ENCODE measurements at regions not wholly inside any gene's neighbourhood (a gene's known extent, or its start where the extent isn't known, plus 50 kb on each side); places are given as distances from the start of the nearest gene placed in this dataset.

GRCh38 chr9:11549311-11549794, 936.6 kb upstream of the PTPRD start:
- no peak for TF ChIP-seq CTCF (IDR thresholded peaks at IDR 0.05; ENCODE audit: extremely low read depth, low read depth, low read length)

GRCh38 chr9:11551106-11551505, 938.3 kb upstream of the PTPRD start:
- Histone ChIP-seq H3K79me2 (ENCODE audit: insufficient read depth, low read length) (no peaks in the 10 kb centered on the region), H3K4me3 (ENCODE audit: insufficient read depth, low read length) (no peak overlapping the region), H2AFZ (ENCODE audit: low read length) (no peak overlapping the region), H3K36me3 (ENCODE audit: insufficient read depth, low read length) (no peaks in the 10 kb centered on the region), H3K4me1 (ENCODE audit: insufficient read depth, low read length) (no peaks in the 10 kb centered on the region), H3K4me2 (ENCODE audit: insufficient read depth, low read length) (no peak overlapping the region), H3K27me3 (ENCODE audit: insufficient read depth, low read length) (no peaks in the 10 kb centered on the region), H3K27ac (ENCODE audit: low read depth, low read length) (no peak overlapping the region), H3K9me3 (ENCODE audit: low read depth, low read length) (no peaks in the 10 kb centered on the region), H4K20me1 (ENCODE audit: insufficient read depth, low read length) (no peaks in the 10 kb centered on the region)
- no peak for DNase-seq (ENCODE audit: insufficient read length, low spot score, missing footprints)
- no peak for TF ChIP-seq CTCF (IDR thresholded peaks at IDR 0.05; ENCODE audit: extremely low read depth, low read depth, low read length)

More at GRCh38 chr9:11549311-11549794, 936.6 kb upstream of the PTPRD start:
- H3K27me3 ChIP-seq (ENCODE audit: insufficient read depth, low read length), result no peaks in the 10 kb centered on the region
- no peaks in the 10 kb centered on the region for H3K4me1 ChIP-seq (ENCODE audit: insufficient read depth, low read length)
- no peaks in the 10 kb centered on the region for H3K9me3 ChIP-seq (ENCODE audit: low read depth, low read length)
- no peak for DNase-seq (ENCODE audit: insufficient read length, low spot score, missing footprints)
- H3K4me3 ChIP-seq (ENCODE audit: insufficient read depth, low read length), result no peak overlapping the region
- no peaks in the 10 kb centered on the region for H3K36me3 ChIP-seq (ENCODE audit: insufficient read depth, low read length)
- no peak overlapping the region for H3K27ac ChIP-seq (ENCODE audit: low read depth, low read length)
- no peaks in the 10 kb centered on the region for H3K79me2 ChIP-seq (ENCODE audit: insufficient read depth, low read length)
- no peak overlapping the region for H2AFZ ChIP-seq (ENCODE audit: low read length)
- H4K20me1 ChIP-seq (ENCODE audit: insufficient read depth, low read length), result no peaks in the 10 kb centered on the region
- no peak overlapping the region for H3K4me2 ChIP-seq (ENCODE audit: insufficient read depth, low read length)

- H3K27ac ChIP-seq (ENCODE audit: low read depth, low read length), result no peak overlapping the region
- H3K36me3 ChIP-seq (ENCODE audit: insufficient read depth, low read length), result no peaks in the 10 kb centered on the region
- no peak for DNase-seq (ENCODE audit: insufficient read length, low spot score, missing footprints)
- no peaks in the 10 kb centered on the region for H3K79me2 ChIP-seq (ENCODE audit: insufficient read depth, low read length)
- no peaks in the 10 kb centered on the region for H3K27me3 ChIP-seq (ENCODE audit: insufficient read depth, low read length)
- H3K4me2 ChIP-seq (ENCODE audit: insufficient read depth, low read length), result no peak overlapping the region
- no peak overlapping the region for H2AFZ ChIP-seq (ENCODE audit: low read length)
- no peaks in the 10 kb centered on the region for H3K4me1 ChIP-seq (ENCODE audit: insufficient read depth, low read length)
- no peaks in the 10 kb centered on the region for H3K9me3 ChIP-seq (ENCODE audit: low read depth, low read length)
- no peak for TF ChIP-seq CTCF (IDR thresholded peaks at IDR 0.05; ENCODE audit: extremely low read depth, low read depth, low read length)
- H4K20me1 ChIP-seq (ENCODE audit: insufficient read depth, low read length), result no peaks in the 10 kb centered on the region
- no peak overlapping the region for H3K4me3 ChIP-seq (ENCODE audit: insufficient read depth, low read length)
Observed at GRCh38 chr9:11558043-11558442, 945.2 kb upstream of the PTPRD start.

GRCh38 chr9:11559001-11559776, 946.4 kb upstream of the PTPRD start:
- H4K20me1 ChIP-seq (ENCODE audit: insufficient read depth, low read length), result no peaks in the 10 kb centered on the region
- no peak for DNase-seq (ENCODE audit: insufficient read length, low spot score, missing footprints)
- H3K27me3 ChIP-seq (ENCODE audit: insufficient read depth, low read length), result no peaks in the 10 kb centered on the region
- H3K36me3 ChIP-seq (ENCODE audit: insufficient read depth, low read length), result no peaks in the 10 kb centered on the region
- H3K79me2 ChIP-seq (ENCODE audit: insufficient read depth, low read length), result no peaks in the 10 kb centered on the region
- no peaks in the 10 kb centered on the region for H3K4me1 ChIP-seq (ENCODE audit: insufficient read depth, low read length)
- TF ChIP-seq CTCF (IDR thresholded peaks at IDR 0.05; ENCODE audit: extremely low read depth, low read depth, low read length), result no peak
- H3K4me2 ChIP-seq (ENCODE audit: insufficient read depth, low read length), result no peak overlapping the region
- H2AFZ ChIP-seq (ENCODE audit: low read length), result no peak overlapping the region
- H3K4me3 ChIP-seq (ENCODE audit: insufficient read depth, low read length), result no peak overlapping the region
- no peak overlapping the region for H3K27ac ChIP-seq (ENCODE audit: low read depth, low read length)
- no peaks in the 10 kb centered on the region for H3K9me3 ChIP-seq (ENCODE audit: low read depth, low read length)

Data from osteoblast (primary cell).